Epithelial cell of esophagus (primary cell): ENCODE measurements at regions not wholly inside any gene's neighbourhood (a gene's known extent, or its start where the extent isn't known, plus 50 kb on each side); places are given as distances from the start of the nearest gene placed in this dataset.

Source experiments
- DNase-seq: peaks from one replicate; pipeline ENCODE4 v3.0.0; 2010; ENCODE audit warnings: low read depth
- H3K4me3 ChIP-seq: 2 replicates; pipeline ENCODE4 v1.5.1; 2011; ENCODE audit warnings: mild to moderate bottlenecking, low read length, control low read depth
- CTCF ChIP-seq: IDR thresholded peaks from 2 replicates; pipeline ENCODE4 v1.5.1; 2011; ENCODE audit warnings: low read depth, mild to moderate bottlenecking, low read length, control low read depth, inconsistent platforms; ENCODE audit not compliant: insufficient read depth; ENCODE audit errors: missing control alignments

GRCh38 chr5:69000216-69000919 lies 93.4 kb upstream of the SLC30A5 start:
- TF ChIP-seq CTCF, result no peak
- peak; percentile 8 for DNase-seq
- H3K4me3 ChIP-seq, result no peak overlapping the region

DNA sequence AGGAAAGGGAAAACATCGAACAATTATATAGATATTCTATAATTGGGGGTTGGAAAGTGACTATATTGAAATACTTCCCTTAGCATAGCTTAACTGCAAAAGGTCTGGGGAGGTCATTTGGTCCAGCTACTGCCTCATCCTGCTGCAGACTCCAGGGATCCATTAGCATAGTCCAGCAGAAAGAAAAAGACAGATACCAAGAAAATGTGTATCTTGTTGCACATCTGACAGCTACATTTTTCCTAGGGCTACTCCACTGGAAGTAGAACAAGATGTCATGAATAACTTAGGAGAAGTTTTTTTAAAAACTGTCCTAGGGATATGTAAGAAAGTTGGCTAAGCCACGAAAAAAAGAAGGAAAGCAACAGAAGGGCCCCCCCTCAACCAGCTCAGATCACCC lies 92.9 kb upstream of the SLC30A5 start:
- no peak overlapping the region for H3K4me3 ChIP-seq
- TF ChIP-seq CTCF, result no peak
- no peak for DNase-seq

GRCh38 chr5:69001627-69002026 lies 92.2 kb upstream of the SLC30A5 start:
- H3K4me3 ChIP-seq, result no peak overlapping the region
- TF ChIP-seq CTCF, result no peak
- no peak for DNase-seq

DNA sequence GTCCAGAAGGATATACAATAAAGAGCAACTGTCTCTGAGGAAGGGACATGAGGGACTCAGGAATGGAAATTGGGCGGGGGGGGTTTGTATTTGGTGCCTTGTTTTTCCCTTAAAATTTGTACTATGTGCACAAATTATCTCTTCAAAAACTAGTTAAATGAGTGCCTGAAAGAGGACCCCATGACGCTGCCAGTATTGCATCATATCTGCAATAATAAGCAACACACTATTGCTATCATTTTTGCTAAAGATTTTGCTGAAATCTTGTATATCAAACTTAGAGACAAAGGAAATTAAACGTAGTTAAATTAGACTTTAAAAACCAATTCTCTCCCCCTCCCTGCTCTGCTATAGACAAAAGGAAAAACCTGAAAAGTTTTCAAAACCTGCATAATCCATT lies 89.7 kb upstream of the SLC30A5 start:
- no peak for DNase-seq
- H3K4me3 ChIP-seq, result no peak overlapping the region
- no peak for TF ChIP-seq CTCF

- no peak for TF ChIP-seq CTCF
- no peak overlapping the region for H3K4me3 ChIP-seq
- DNase-seq, result no peak
These were observed 89.1 kb upstream of the SLC30A5 start for GRCh38 chr5:69004676-69005075.

DNA sequence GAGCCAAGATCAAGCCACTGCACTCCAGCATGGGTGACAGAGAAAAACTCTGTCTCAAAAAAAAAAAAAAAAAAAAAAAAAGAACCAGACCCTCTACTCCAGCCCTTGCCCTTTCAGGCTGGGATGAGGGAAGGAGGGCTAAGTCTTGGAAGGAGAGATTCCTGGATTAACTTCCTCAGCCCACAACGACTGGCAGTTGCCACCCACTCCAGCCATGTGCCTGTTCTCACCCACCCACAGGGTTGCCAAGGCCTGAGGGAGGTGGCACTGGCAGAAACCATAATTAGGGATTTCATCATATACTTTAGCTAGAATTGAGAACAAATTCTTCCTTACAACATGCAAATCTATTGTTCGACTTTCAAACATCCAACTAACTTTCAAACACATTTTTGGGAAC lies 87.8 kb upstream of the SLC30A5 start:
- DNase-seq, result no peak
- no peak overlapping the region for H3K4me3 ChIP-seq
- TF ChIP-seq CTCF, result no peak

DNA sequence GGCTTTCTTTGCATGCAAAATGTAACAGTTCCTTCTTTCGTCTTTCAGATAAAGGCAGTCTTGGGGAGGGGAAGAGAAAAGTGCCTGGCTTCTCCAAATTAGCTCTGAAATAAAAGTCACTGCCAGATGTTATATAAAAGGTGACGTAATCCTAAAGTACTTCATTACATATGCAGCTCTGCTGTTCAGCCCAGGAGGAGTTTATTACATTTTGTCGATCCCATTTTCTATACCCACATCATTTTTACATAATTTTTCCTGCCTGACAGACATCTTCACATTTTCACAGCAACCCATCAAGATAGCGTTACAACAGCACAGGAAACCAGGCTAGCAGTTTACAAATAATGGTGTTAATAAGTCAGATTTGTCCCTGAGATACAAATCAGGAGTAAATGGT lies 86.7 kb upstream of the SLC30A5 start:
- DNase-seq, result no peak
- TF ChIP-seq CTCF, result no peak
- no peak overlapping the region for H3K4me3 ChIP-seq
